Endodermal cell (in vitro differentiated cells): ENCODE measurements at regions not wholly inside any gene's neighbourhood (a gene's known extent, or its start where the extent isn't known, plus 50 kb on each side); places are given as distances from the start of the nearest gene placed in this dataset.
"Not testable (repeated sequence)": the region's sequence is repeated elsewhere in the genome, so short reads cannot be mapped to it uniquely, and the experiment has no call there.

Experiments used
- DNase-seq: peaks from one replicate; pipeline ENCODE4 v3.0.0-alpha.2; 2017
- H3K27ac ChIP-seq: 2 replicates; pipeline ENCODE4 v1.5.1; 2013; ENCODE audit warnings: mild to moderate bottlenecking, low read depth, low read length, moderate library complexity
- H3K27me3 ChIP-seq: 2 replicates; pipeline ENCODE4 v1.6.1; 2013; ENCODE audit warnings: mild to moderate bottlenecking, low read length, moderate library complexity; ENCODE audit not compliant: insufficient read depth, control insufficient read depth, poor library complexity, severe bottlenecking
- H3K36me3 ChIP-seq: 2 replicates; pipeline ENCODE4 v1.7.0; 2013; ENCODE audit warnings: mild to moderate bottlenecking, low read length, moderate library complexity; ENCODE audit not compliant: control insufficient read depth, insufficient read depth
- H3K4me1 ChIP-seq: one replicate; pipeline ENCODE4 v1.7.0; 2013; ENCODE audit warnings: low read length; ENCODE audit not compliant: control insufficient read depth, insufficient read depth
- H3K4me3 ChIP-seq: 2 replicates; pipeline ENCODE4 v1.5.1; 2013; ENCODE audit warnings: mild to moderate bottlenecking, low read length, moderate library complexity
- H3K9ac ChIP-seq: 2 replicates; pipeline ENCODE4 v1.6.1; 2013; ENCODE audit warnings: mild to moderate bottlenecking, low read length, moderate library complexity; ENCODE audit not compliant: poor library complexity, severe bottlenecking; ENCODE audit errors: extremely low read depth
- H3K9me3 ChIP-seq: 2 replicates; pipeline ENCODE4 v1.6.1; 2013; ENCODE audit warnings: mild to moderate bottlenecking, low read length, moderate library complexity; ENCODE audit not compliant: control insufficient read depth
- H3K27ac Mint-ChIP-seq: 2 replicates; pipeline ENCODE4 v1.8.0; 2020; ENCODE audit warnings: mixed read lengths
- H3K27me3 Mint-ChIP-seq: 2 replicates; pipeline ENCODE4 v1.8.0; 2021; ENCODE audit warnings: mild to moderate bottlenecking, mixed read lengths; ENCODE audit not compliant: insufficient read depth
- H3K36me3 Mint-ChIP-seq: 2 replicates; pipeline ENCODE4 v1.8.0; 2020; ENCODE audit warnings: low read depth, mixed read lengths
- H3K4me1 Mint-ChIP-seq: 2 replicates; pipeline ENCODE4 v1.8.0; 2020; ENCODE audit warnings: mixed read lengths
- H3K4me3 Mint-ChIP-seq: 2 replicates; pipeline ENCODE4 v1.8.0; 2020; ENCODE audit warnings: mild to moderate bottlenecking, moderate library complexity, mixed read lengths
- H3K9me3 Mint-ChIP-seq: 2 replicates; pipeline ENCODE4 v1.8.0; 2020; ENCODE audit warnings: mild to moderate bottlenecking, mixed read lengths
- CTCF ChIP-seq: fragments of 200-600 bp; sonication (generic); conservative IDR thresholded peaks from 2 replicates; pipeline ENCODE4 v1.5.0; 2021; ENCODE audit warnings: antibody characterized with exemption, mild to moderate bottlenecking
- WGBS, 2 experiments: methylation state at CpG; one replicate each; pipeline versions ENCODE4 v1.1.5 to v1.1.7; 2013; ENCODE audit warnings: missing lambda C conversion rate in 2 of 2, mixed read lengths in 1 of 2; ENCODE audit not compliant: insufficient coverage in 1 of 2, insufficient read length in 1 of 2; 5-methylcytosine and 5-hydroxymethylcytosine counted together

GRCh38 chr12:8282181-8282580 lies 54.8 kb upstream of the FAM90A1 start:
- H3K36me3 ChIP-seq, H3K27ac Mint-ChIP-seq, H3K9me3 ChIP-seq, H3K36me3 Mint-ChIP-seq, H3K9ac ChIP-seq, H3K27ac ChIP-seq, H3K27me3 Mint-ChIP-seq, H3K9me3 Mint-ChIP-seq, DNase-seq, H3K27me3 ChIP-seq, H3K4me3 Mint-ChIP-seq, H3K4me1 ChIP-seq, H3K4me3 ChIP-seq: not testable (repeated sequence)
- TF ChIP-seq CTCF: peak; percentile 23
- peaks cover 33% of the 10 kb centered on the region for H3K4me1 Mint-ChIP-seq
- 76 to 79% methylated on average over 3 to 7 of the region's 11 CpGs for WGBS, 2 experiments

- H3K9me3 ChIP-seq, H3K9me3 Mint-ChIP-seq, H3K36me3 Mint-ChIP-seq, H3K27me3 ChIP-seq, DNase-seq, H3K36me3 ChIP-seq, H3K27me3 Mint-ChIP-seq, H3K4me3 Mint-ChIP-seq, H3K4me1 ChIP-seq, H3K27ac Mint-ChIP-seq, H3K4me3 ChIP-seq, H3K9ac ChIP-seq, H3K27ac ChIP-seq: not testable (repeated sequence)
- H3K4me1 Mint-ChIP-seq: peaks cover 12% of the 10 kb centered on the region
- 93 to 100% methylated on average over 4 to 9 of the region's 10 CpGs for WGBS, 2 experiments
These were observed 58.3 kb upstream of the FAM90A1 start for GRCh38 chr12:8285681-8286080.

GRCh38 chr12:8291764-8292163 lies 64.3 kb upstream of the FAM90A1 start:
- not testable (repeated sequence) for H3K4me3 ChIP-seq, H3K27ac Mint-ChIP-seq, H3K4me3 Mint-ChIP-seq, H3K4me1 ChIP-seq, H3K27me3 ChIP-seq, H3K9me3 ChIP-seq, H3K27ac ChIP-seq, H3K27me3 Mint-ChIP-seq, H3K36me3 ChIP-seq, H3K4me1 Mint-ChIP-seq, DNase-seq, H3K9ac ChIP-seq
- WGBS, 2 experiments: 97% methylated on average over 8 of the region's 11 CpGs; no CpG with 5 or more reads in 1 of the 2 experiments
- Mint-ChIP-seq H3K36me3 (peaks cover 43% of the 10 kb centered on the region), H3K9me3 (peaks cover 41% of the 10 kb centered on the region)

GRCh38 chr12:8294662-8295061 lies 67.2 kb upstream of the FAM90A1 start:
- not testable (repeated sequence) for H3K4me3 Mint-ChIP-seq, H3K4me3 ChIP-seq, H3K4me1 ChIP-seq, H3K27ac ChIP-seq, H3K27me3 ChIP-seq, H3K4me1 Mint-ChIP-seq, H3K9me3 ChIP-seq, H3K36me3 ChIP-seq, H3K9ac ChIP-seq, H3K27me3 Mint-ChIP-seq
- Mint-ChIP-seq H3K27ac (peak overlapping the region; percentile 33), H3K36me3 (peaks cover 43% of the 10 kb centered on the region), H3K9me3 (peaks cover 41% of the 10 kb centered on the region)
- peak; percentile 53 for DNase-seq
- WGBS, 2 experiments: 65 to 85% methylated on average over 3 to 6 of the region's 7 CpGs

GRCh38 chr12:8308611-8309010 lies 81.2 kb upstream of the FAM90A1 start:
- not testable (repeated sequence) for H3K36me3 ChIP-seq, H3K4me3 Mint-ChIP-seq, H3K4me3 ChIP-seq, H3K9me3 ChIP-seq, DNase-seq, H3K27me3 ChIP-seq, H3K4me1 ChIP-seq, H3K27me3 Mint-ChIP-seq, H3K27ac ChIP-seq, H3K4me1 Mint-ChIP-seq, H3K9ac ChIP-seq, H3K27ac Mint-ChIP-seq
- Mint-ChIP-seq H3K9me3 (peaks cover 33% of the 10 kb centered on the region), H3K36me3 (peaks cover 50% of the 10 kb centered on the region)
- WGBS, 2 experiments: 54% methylated on average over 7 of the region's 10 CpGs; no CpG with 5 or more reads in 1 of the 2 experiments

- not testable (repeated sequence) for H3K9me3 ChIP-seq, DNase-seq, H3K4me1 ChIP-seq, H3K4me3 ChIP-seq, H3K4me3 Mint-ChIP-seq, H3K36me3 ChIP-seq, H3K27me3 ChIP-seq, H3K27me3 Mint-ChIP-seq, H3K27ac ChIP-seq, H3K9ac ChIP-seq, H3K27ac Mint-ChIP-seq
- 93% methylated on average over 4 of the region's 4 CpGs; no CpG with 5 or more reads in 1 of the 2 experiments for WGBS, 2 experiments
- Mint-ChIP-seq H3K9me3 (peaks cover 41% of the 10 kb centered on the region), H3K36me3 (peaks cover 38% of the 10 kb centered on the region), H3K4me1 (peaks cover 36% of the 10 kb centered on the region)
These were observed 88.6 kb upstream of the FAM90A1 start for GRCh38 chr12:8315997-8316396.
